ENCODE measurements at regions not wholly inside any gene's neighbourhood (a gene's known extent, or its start where the extent isn't known, plus 50 kb on each side); places are given as distances from the start of the nearest gene placed in this dataset.

- no peak for TF ChIP-seq ZNF274 (IDR thresholded peaks at IDR 0.05; ENCODE audit: low read depth, low read length)
Observed at GRCh38 chr6:14786455-14786854, 459.4 kb upstream of the JARID2 start (continued).

DNA sequence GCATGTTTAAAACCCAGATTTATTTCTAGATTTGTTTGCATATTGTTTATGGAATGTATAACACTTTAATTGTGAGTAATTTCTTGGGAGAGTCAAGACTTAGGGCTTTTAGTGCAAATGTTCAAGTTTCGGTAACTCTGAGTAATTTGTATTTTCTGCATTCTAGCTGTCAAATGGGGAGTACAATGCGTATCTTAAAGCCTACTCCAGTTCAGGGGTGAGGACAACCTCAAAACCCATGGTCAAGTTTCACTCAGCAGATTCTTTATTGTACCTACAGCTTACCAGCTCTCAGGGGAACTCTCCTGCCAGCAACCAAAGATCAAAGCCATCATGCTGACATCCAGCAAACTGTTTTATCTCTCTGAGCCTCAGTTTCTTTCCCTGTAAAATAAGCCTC is 458.6 kb upstream of the JARID2 start:
- Histone ChIP-seq H3K9me3 (ENCODE audit: control insufficient read depth in 1 of 2, insufficient read depth in 1 of 2, low read depth in 1 of 2, low read length in 2 of 2) (no peaks in the 10 kb centered on the region), H4K20me1 (ENCODE audit: insufficient read depth) (no peaks in the 10 kb centered on the region), H3K36me3 (ENCODE audit: control insufficient read depth in 1 of 2, insufficient read depth in 2 of 2, low read length in 2 of 2) (no peaks in the 10 kb centered on the region), H3K4me1 (ENCODE audit: control insufficient read depth in 1 of 2, insufficient read depth in 2 of 2, low read length in 2 of 2) (no peaks in the 10 kb centered on the region), H3K9me2 (ENCODE audit: insufficient read depth) (no peaks in the 10 kb centered on the region), H3K9ac (ENCODE audit: low read length) (no peak overlapping the region), H2AFZ (ENCODE audit: low read depth, low read length, poor library complexity, severe bottlenecking) (no peak overlapping the region), H3K27ac (ENCODE audit: low read depth, low read length) (no peak overlapping the region), H3K4me2 (ENCODE audit: low read length) (no peak overlapping the region), H3K79me2 (ENCODE audit: insufficient read depth, low read length) (no peaks in the 10 kb centered on the region), H3K27me3 (ENCODE audit: insufficient read depth, low read length) (no peaks in the 10 kb centered on the region), H3K4me3 (replicated peaks in 1 of 2; ENCODE audit: low read depth in 1 of 2, low read length in 2 of 2) (no peak overlapping the region)
- CTCF ChIA-PET = no interaction called here
- TF ChIP-seq FOSL1 (IDR thresholded peaks at IDR 0.05; ENCODE audit: low read depth) (no peak), ZFX (IDR thresholded peaks at IDR 0.05) (no peak), EZH2 (IDR thresholded peaks at IDR 0.05) (no peak), YY1 (IDR thresholded peaks at IDR 0.05; ENCODE audit: extremely low read depth, insufficient replicate concordance, low read depth, low read length) (no peak), CEBPB (IDR thresholded peaks at IDR 0.05; ENCODE audit: low read depth) (no peak), SIN3A (IDR thresholded peaks at IDR 0.05; ENCODE audit: low read depth) (no peak), SP1 (IDR thresholded peaks at IDR 0.05; ENCODE audit: low read depth) (no peak), CBX3 (IDR thresholded peaks at IDR 0.05; ENCODE audit: low read depth) (no peak), ELF1 (IDR thresholded peaks at IDR 0.05; ENCODE audit: borderline replicate concordance, low read depth) (no peak), POLR2A (IDR thresholded peaks at IDR 0.05; ENCODE audit: borderline replicate concordance, extremely low read depth, insufficient read depth, insufficient read length) (no peak), RAD21 (IDR thresholded peaks at IDR 0.05; ENCODE audit: low read depth) (no peak)
- TF ChIP-seq, protein P1, sequence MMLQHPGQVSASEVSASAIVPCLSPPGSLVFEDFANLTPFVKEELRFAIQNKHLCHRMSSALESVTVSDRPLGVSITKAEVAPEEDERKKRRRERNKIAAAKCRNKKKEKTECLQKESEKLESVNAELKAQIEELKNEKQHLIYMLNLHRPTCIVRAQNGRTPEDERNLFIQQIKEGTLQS (IDR thresholded peaks at IDR 0.05) = no peak
- no TSS peak for BruUV-seq (replicated peaks)
- no peak for DNase-seq (ENCODE audit: low read depth, low spot score)
- POLR2A ChIA-PET = interaction anchor here (0.6 kb wide), 1 partner anchor 277 kb away, joined by 4 read pairs; no protein-coding TSS in a partner anchor
- ATAC-seq = no peak
- RAD21 ChIA-PET (ENCODE audit: low non-redundant PET in 1 of 2, low total read pairs in 2 of 2, uncharacterized antibody in 2 of 2, unreplicated experiment in 2 of 2) = interaction anchor here in 1 of 2 experiments (0.6 kb wide), 1 partner anchor 733 kb away, joined by 3 read pairs; no protein-coding TSS in a partner anchor
- intact Hi-C loops (cut with micrococcal nuclease) = no loop called here

Data from HCT116 (cell line).